ENCODE measurements at regions not wholly inside any gene's neighbourhood (a gene's known extent, or its start where the extent isn't known, plus 50 kb on each side); places are given as distances from the start of the nearest gene placed in this dataset.

DNA sequence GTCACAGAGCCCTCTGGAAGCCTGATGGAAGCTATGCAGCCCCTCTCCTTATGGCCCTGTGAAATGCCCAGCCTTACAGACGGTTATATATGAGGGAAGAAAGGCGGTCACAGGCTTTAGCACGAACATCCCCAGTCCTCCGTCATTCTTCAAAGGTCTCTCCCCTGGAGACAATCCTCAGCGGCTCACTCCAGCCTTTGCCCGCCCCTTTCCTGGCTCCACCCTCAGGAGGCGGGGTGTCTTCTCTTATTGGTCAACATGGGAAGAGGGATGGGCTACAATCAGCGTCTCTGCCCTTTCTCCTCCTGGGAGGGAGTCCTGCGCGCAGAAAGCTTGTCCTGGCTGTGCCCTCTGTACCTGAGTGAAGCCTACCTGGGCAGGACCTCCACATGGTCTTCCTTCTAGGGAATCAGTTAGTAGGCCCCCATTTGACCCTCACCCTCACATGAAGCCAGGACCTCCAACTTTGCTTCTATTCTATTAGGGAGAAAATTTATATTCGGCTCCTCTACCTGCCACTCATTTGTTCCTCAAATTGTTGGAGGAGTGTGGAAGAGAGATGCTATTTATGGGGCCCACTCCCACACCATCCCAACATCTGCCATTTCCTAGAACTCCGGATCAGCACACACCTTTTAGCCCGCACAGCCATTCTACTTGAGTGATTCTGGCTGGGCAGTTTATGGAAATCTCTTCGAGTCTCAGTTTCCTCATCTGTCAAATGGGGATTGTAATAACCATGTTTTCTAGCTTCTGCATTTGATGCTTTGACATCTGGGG is 112.9 kb upstream of the SLC6A11 start:
- Histone ChIP-seq H3K4me3 (replicated peaks in 1 of 2; ENCODE audit: low read depth in 1 of 2, low read length in 2 of 2) (no peak overlapping the region), H2AFZ (ENCODE audit: low read depth, low read length, poor library complexity, severe bottlenecking) (peak overlapping the region; percentile 92), H4K20me1 (ENCODE audit: insufficient read depth) (no peaks in the 10 kb centered on the region), H3K27ac (ENCODE audit: low read depth, low read length) (no peak overlapping the region), H3K9me3 (ENCODE audit: control insufficient read depth in 1 of 2, insufficient read depth in 1 of 2, low read depth in 1 of 2, low read length in 2 of 2) (no peaks in the 10 kb centered on the region), H3K9ac (ENCODE audit: low read length) (no peak overlapping the region), H3K79me2 (ENCODE audit: insufficient read depth, low read length) (no peaks in the 10 kb centered on the region), H3K4me2 (ENCODE audit: low read length) (peak overlapping the region; percentile 63), H3K27me3 (ENCODE audit: insufficient read depth, low read length) (no peaks in the 10 kb centered on the region), H3K9me2 (ENCODE audit: insufficient read depth) (no peaks in the 10 kb centered on the region), H3K4me1 (ENCODE audit: control insufficient read depth in 1 of 2, insufficient read depth in 2 of 2, low read length in 2 of 2) (peaks cover 0 to 13% of the 10 kb centered on the region in 2 experiments; a peak in 3 of 4 replicates), H3K36me3 (ENCODE audit: control insufficient read depth in 1 of 2, insufficient read depth in 2 of 2, low read length in 2 of 2) (no peaks in the 10 kb centered on the region)
- TF ChIP-seq ZFX (IDR thresholded peaks at IDR 0.05) (no peak), TCF7L2 (IDR thresholded peaks at IDR 0.05; ENCODE audit: borderline replicate concordance, extremely low read depth, insufficient read depth, insufficient read length) (no peak), POLR2AphosphoS5 (IDR thresholded peaks at IDR 0.05; ENCODE audit: low read depth, low read length) (0 out of 2 replicates have a peak, but pooled peaks have one; percentile 23), CEBPB (IDR thresholded peaks at IDR 0.05; ENCODE audit: low read depth) (no peak)
- TF ChIP-seq, protein P1, sequence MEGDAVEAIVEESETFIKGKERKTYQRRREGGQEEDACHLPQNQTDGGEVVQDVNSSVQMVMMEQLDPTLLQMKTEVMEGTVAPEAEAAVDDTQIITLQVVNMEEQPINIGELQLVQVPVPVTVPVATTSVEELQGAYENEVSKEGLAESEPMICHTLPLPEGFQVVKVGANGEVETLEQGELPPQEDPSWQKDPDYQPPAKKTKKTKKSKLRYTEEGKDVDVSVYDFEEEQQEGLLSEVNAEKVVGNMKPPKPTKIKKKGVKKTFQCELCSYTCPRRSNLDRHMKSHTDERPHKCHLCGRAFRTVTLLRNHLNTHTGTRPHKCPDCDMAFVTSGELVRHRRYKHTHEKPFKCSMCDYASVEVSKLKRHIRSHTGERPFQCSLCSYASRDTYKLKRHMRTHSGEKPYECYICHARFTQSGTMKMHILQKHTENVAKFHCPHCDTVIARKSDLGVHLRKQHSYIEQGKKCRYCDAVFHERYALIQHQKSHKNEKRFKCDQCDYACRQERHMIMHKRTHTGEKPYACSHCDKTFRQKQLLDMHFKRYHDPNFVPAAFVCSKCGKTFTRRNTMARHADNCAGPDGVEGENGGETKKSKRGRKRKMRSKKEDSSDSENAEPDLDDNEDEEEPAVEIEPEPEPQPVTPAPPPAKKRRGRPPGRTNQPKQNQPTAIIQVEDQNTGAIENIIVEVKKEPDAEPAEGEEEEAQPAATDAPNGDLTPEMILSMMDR (IDR thresholded peaks at IDR 0.05 in 2 of 3, conservative IDR thresholded peaks at IDR 0.05 in 1 of 3; ENCODE audit: borderline replicate concordance in 1 of 3, insufficient read depth in 1 of 3, low read depth in 2 of 3, low read length in 2 of 3) = no peak
- RAD21 ChIA-PET (ENCODE audit: low non-redundant PET in 1 of 2, low total read pairs in 2 of 2, uncharacterized antibody in 2 of 2, unreplicated experiment in 2 of 2) = no interaction called here
- intact Hi-C loops (cut with micrococcal nuclease) = loop anchor here (5.0 to 10.0 kb wide), 3 partner anchors 188 to 361 kb away; no protein-coding TSS in a partner anchor
- CTCF ChIA-PET = interaction anchor here (0.9 kb wide), 1 partner anchor 285 kb away, joined by 4 read pairs; no protein-coding TSS in a partner anchor
- DNase-seq (ENCODE audit: low read depth, low spot score) (peak; percentile 44), ATAC-seq (peak; percentile 98)
- POLR2A ChIA-PET = interaction anchor here (0.5 kb wide), 1 partner anchor 360 kb away, joined by 4 read pairs; no protein-coding TSS in a partner anchor
- no TSS peak for BruUV-seq (replicated peaks)

Data from HCT116 (cell line).